Stimulated activated naive CD4-positive, alpha-beta T cell treated with Interleukin-2 at 50 U/mL for 16 hours (primary cell): ENCODE measurements at regions not wholly inside any gene's neighbourhood (a gene's known extent, or its start where the extent isn't known, plus 50 kb on each side); places are given as distances from the start of the nearest gene placed in this dataset.

Source experiments
- DNase-seq: peaks from one replicate; lab custom pipeline; 2025; lab: John Stamatoyannopoulos, UW

DNA sequence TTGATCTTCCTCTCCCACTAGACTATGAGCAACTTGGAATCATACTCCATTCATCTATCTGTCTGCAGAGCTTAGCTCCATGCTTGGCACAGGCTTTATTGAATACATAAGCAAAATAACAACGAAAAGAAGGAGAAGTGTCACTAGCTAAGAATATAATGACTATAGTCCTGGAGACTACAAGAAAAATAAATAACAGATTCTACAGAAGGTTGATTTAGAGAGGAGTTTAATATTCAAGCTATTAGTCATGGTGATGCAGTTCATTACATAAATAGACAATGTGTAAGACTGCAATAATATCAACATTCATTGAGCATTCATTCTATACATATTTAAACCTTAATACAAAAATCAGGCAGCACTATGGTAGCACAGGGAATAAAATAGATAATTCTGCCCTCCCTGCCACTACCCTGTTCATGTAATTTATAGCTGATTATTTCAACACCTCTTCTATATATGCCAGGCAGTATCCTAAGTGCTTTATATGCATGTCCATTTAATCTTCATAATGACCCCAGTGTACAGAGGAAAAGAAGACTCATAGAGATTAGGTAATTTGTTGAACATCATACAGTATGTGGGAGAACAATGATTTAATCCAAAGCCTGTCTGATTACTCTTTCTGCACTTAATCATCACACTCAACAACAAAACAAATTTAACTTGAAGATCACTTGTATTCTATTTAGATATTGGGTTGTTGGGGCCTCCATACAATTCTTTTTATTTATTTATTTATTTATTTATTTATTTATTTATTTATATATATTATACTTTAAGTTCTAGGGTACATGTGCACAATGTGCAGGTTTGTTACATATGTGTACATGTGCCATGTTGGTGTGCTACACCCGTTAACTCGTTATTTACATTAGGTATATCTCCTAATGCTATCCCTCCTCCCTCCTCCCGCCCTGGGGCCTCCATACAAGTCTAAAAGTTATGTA lies 165.3 kb downstream of the RNF152 start:
- no peak for DNase-seq

DNA sequence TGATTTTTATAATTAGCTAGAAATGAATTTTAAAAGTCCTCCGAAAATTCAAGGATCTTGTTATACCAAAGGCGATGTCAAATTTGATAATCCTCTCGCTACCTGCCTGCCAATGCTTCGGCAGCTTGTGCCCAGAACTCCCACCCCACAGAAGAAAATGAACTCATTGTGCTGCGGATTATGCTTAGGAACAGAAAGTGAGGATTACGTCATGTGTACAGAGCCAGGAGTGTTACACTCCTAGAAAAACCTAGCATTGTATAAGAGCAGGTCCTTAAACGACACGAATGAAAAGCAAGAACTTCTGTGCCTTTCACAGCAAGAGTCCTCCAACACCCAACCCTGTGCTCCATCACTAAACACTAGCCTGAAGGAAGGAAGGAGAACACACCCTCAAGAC lies 168.3 kb downstream of the RNF152 start:
- DNase-seq = no peak

DNA sequence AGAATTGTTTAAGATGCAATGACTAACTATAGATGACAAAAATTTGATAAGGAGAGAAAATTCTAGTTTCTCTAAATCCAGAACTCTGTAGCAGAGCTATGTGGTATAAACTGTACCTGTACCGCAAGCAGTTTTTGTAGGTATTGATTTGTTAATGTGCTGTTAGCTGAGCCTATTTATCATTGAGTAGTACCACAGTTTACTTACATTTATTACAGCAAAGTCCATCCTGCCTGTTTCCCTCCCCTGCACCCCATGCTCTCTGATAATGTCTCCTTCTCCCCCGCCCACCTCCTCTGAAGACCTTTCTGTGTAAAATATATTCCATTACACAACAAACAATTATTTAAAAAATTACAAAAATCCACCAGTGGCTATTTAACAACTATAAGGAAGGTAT lies 170.6 kb downstream of the RNF152 start:
- DNase-seq = no peak

DNA sequence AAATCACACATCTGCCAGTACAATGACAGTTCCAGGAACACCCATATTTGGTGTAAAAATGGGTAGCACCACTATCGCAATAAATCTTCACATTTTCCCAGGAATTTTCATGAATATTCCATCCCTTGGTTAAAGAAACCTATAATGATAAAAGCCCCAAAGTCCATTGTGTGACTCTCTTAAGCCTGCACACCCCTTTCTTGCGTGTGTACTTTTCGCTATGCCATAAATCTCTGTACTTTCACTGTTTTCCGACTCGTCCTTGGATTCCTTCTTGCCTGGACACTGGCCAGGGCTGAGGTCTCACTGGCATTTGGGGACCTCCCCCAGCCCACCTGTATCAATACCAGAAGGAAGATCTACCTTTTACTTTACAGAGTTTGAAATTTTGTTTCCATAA lies 172.3 kb downstream of the RNF152 start:
- no peak for DNase-seq

DNA sequence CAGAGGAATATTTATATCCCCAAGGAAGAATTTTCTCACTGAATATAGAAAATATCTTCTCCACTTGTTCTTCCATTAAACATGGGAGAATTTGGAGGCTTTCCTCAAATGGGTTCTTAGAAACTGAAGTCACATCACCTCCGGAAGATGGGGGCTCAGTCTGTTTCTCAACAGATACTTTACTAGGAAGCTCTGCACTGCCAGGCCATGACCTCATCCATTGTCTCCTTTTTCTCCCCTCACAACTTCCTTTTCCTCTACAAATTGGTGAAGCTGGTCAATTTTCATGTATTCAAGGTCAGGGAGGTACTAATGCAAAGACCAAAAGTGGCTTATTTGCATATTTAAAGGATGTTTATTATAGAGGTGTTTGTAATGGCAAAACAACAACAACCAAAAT lies 173.1 kb downstream of the RNF152 start:
- no peak for DNase-seq

DNA sequence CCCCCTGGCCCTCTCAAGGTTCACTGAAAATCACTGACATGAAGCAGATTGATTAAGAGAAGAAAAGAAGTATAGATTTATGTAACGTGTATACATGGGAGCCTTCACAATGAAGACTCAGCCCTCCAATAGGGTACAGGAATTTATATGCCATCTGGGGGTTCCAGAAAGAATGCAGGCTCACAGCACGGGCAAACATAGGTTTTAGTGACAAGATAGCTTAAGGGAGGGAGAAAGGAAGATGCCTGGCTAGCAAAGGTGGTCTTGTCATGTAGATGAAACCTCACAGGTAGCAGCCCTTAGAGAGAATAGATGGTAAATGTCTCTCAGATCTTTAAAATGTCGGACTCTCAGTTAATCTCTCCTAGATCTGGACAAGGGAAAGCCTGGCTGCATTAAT lies 173.9 kb downstream of the RNF152 start:
- DNase-seq = no peak

DNA sequence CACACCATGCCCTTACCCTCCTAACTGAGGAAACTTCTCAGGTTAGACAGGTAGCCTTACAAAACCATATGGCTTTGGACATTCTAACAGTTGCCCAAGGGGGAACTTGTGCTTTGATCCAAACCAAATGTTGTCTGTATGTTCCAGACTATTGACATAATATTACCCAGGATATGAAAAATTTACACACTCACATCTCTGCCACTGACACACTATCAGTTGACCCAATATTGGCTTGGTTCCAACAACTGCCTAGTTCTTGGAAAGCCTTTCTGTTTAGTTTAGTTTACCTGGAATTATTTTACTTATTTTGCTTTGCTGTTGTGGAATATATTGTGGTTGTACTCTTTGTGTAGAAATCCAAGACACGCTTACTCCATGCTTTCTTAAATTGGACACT lies 178.4 kb downstream of the RNF152 start:
- DNase-seq = no peak

DNA sequence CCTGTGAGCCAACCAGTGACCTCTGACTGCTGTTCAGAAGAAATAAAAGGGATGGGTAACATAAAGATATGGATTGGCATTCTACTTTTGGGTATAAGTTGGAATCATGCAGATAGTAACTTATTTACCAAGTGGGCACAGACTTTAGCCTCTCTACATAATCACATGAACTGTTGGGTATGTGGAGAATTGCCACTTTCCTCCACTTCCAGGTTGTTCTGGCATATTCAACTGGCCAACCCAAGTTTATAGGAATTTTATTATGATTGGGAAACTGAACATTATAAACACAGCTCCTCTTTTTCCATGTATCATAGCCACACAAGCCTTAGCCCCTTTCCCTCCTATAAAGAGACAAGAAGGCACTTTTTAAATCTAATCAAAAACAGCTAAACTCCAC lies 179.3 kb downstream of the RNF152 start:
- no peak for DNase-seq

DNA sequence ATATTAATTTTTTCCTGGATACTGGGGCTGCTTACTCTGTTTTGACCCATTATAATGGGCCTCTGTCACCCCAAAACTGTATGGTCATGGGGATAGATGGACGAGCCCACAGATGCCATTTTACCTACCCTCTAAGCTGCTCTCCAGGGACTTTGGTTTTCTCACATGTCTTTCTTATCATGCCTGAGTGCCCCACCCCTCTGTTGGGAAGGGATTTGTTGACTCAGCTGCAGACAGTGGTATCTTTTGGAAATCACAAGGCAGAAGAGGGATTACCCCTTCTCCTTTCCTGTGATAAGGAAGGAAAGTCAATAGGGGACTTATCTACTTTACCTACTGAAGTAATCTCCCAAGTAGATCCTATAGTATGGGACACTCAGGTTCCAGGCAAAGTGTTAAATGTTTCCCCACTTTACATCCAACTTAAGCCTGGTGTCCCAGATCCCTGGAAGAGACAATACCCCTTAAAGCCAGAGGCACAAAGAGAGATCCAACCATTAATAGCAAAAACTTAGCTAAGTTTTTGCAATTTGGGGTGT lies 182.7 kb downstream of the RNF152 start:
- no peak for DNase-seq

DNA sequence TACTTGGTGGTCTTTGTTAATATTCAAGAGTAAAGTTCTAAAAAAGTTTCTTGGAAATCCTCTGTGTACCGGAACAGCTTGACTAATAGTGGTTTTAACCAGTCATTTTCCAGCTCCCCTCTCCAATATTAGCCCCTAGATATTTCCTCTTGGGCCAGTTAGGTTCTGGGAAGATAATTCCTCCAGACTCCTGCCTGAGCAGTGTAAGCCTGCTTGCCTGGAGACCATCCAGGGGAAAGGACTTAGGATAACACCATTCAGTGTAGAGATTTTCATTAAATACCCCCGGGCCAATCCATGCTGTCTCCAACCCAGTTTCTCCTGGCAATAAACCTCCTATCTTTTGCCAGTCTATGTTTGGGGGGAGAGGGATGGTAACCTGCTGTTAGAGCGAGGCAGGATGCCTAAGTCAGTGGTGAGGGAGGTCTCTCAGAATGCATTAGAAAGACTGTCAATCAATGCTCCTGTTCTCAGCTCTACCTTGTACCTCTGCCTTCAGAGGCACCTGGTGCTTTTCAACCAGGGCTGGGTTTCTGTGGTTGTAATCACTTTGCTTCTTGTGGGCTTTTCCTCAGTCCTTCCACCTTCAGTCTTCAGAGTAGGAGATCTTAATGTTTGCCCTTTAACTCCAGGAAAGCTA lies 186.4 kb downstream of the RNF152 start:
- no peak for DNase-seq

DNA sequence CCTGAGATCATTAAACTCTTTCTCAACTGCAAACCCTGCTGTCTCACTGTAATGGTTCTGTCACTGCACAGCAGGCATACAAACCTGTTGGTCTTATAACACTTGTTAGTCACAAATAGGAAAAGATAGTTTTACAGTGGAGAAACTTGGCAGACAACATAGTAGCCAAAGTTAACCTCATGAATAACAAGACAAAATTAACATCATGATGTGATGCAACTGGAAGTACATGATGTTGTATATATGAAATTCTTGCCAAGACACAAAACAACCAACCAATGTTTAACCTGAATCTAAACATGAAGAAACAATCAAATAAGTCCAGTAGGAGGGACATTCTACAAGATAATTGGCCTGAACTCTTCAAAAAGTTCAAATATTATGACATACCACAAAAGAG lies 189.3 kb downstream of the RNF152 start:
- DNase-seq = no peak

DNA sequence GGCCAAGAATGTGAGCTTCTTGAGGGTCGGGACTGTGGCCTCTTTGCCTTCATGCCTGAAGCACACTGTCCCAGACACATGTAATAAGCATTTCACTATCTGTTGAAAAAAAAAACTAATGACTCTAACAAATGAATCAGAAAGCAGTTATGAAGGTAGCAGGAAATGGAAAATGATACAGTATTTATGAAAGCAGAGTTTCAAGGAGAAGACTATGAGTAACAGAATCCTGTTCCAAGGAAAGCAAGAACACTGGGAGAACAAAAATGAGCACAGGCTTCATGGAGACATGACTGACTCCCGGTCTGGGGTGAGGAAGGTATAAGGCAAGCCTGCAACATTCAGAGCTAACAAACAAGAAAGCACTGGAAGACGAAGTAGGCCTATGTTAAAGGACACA lies 190.8 kb downstream of the RNF152 start:
- DNase-seq = no peak

DNA sequence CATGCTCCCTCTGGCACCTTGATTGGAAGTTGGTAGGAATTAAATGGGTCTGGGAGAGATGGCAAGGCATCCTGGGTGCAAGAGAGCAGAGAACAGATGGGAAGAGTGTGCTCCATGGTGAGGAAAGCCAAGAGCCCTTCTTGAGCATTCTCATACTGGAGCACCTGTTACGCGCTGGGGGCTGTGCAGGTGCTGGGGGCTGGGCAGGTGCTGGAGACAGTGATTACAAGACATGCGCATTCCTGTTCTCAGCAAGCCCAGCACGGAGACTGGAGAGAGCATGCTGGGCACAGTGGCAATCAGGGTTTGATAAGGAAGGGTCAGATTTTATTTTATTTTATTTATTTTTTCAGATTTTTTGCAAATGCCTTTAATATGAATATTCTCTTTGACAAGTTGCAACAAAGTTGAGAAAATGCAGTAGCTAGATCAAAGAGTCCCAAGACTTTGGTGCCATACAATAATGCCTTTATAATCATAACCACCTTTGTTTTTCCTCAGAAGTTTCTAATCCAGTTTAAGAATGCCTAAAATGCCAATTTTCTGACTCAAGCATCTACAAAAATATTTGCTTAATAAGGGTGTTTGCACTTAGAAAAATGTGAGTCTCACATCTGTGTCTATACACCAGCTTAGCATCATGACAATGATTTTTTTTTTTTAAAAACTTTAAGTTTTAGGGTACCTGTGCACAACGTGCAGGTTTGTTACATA lies 193.3 kb downstream of the RNF152 start:
- DNase-seq = no peak

DNA sequence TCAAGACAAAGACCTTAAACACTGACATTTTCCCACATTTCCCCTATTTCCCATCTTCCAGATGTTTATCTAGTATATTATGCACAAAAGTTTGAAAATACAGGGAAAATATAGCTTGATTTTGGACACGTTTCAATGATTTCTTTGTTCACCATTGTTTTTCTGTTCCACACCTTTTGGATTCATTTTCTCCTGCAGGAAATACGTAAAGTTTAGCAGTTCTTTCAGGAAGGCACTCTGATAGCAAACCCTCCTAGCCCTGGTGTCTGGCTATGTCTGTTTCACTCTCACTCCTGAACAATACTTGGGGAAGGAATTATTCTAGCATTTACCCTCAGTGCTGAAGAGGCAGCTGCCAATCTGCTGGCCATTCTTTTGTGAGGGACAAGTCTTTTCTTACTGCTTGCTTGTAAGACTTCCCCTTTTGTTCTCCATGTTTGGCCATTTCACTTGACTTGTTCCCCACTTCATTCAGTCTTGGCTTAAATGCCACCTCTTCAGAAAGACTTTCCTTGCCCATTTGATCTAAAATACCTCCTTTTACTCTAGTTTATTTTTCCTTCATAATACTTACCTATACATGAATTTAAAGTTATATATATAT lies 195.4 kb downstream of the RNF152 start:
- DNase-seq = no peak

DNA sequence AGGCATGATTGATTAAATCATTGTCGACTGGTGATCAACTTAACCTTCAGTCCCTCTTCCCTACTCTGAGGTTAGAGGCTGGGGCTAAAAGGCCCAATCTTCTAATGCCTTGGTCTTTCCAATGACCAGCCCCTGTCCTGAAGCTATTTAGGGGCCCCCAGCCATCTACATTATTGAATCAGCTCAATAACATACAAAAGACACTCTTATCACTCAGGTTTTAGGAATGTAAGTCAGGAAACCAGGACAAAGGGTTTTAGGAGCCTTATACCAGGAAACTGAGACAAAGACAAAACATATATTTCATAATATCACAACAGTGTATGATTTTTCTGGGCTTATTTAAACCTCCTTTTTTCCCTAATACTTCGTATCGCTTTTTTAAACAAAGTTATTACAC lies 198.6 kb downstream of the RNF152 start:
- no peak for DNase-seq

DNA sequence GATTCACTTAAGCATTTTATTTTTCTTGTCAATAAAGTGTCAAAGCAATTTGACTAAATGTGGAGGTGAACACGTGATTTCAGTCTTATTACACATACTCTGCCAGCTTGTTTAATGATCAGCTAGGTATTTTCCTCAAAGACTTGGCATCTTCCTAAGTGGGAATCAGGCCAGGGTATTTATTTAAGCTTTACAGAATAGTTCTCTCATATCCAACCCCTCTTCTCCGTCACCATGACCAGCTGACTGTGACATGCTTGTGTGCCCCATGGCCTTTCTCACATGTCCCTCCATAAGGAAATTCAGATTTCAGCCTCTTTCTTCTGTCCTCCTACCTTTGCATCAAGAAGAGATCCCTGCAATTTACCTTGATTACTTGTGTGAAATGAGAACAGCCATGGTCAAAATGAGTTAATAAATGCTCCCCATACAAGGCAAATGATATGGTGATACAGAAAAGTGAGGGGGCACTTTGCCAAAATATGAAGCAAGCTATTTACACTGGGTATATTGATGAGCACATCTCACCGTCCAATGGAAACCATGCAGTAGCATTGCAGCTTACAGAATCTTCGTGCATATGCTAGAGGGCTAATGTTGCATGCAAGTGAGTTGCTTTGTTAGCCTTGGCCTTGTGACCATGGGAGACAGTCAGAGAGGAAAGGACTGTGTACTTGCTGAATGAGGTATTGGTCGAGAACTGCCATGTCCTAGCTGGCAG lies 202.2 kb downstream of the RNF152 start:
- DNase-seq = no peak

DNA sequence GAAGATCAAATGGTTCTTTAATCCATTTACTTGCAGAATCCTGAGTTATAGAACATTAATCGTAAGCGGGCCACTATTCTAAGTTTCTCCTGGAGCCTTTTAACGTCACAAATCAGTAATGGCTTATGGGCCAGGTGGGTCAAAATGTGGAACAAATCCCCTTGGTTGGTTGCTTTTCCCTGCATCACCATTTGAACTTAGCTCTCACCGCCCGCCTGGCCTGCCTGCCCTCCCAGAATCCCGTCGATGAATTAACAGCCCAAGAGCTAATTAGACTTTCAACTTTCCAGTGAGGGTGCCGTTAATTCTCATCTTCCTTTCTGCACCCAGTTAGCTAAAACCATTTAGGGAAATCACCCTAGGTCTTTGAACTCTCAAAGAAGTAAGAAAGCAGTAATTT lies 205.5 kb downstream of the RNF152 start:
- no peak for DNase-seq

DNA sequence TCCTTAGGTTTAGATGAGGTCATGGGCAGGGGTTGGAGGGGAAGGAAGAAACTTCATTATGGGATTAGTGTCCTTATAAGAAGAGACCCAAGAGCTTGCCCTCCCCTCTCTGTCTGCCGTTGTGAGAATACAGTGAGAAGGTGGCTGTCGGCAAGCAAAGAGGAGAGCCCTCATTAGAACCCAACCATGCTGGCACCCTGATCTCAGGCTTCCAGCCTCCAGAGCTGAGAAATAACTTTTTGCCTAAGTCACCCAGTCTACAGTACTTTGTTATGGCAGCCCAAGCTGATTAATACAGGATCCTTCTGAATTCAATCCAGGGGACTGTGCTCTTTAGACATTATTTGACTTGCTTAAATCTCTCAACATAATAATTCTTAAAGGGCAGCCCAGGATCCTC lies 209.0 kb downstream of the RNF152 start:
- no peak for DNase-seq

DNA sequence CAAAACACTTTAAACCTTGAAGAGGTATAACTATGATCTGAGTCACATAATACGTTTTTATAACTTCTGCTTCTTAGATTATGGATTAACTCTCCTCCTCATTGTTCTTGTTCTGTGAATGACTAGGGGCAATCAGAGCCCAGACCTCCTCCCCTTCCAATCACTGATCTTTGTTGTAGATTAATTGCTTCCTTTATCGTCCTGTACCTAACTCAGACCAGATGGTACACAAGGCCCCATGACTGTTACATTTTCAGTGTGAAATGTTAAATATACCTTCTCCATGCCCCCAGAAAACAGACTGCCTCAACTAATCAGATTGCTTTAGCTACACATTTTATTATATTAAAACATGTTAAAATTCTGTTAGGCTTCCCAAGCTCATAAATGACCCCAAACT lies 211.7 kb downstream of the RNF152 start:
- no peak for DNase-seq

DNA sequence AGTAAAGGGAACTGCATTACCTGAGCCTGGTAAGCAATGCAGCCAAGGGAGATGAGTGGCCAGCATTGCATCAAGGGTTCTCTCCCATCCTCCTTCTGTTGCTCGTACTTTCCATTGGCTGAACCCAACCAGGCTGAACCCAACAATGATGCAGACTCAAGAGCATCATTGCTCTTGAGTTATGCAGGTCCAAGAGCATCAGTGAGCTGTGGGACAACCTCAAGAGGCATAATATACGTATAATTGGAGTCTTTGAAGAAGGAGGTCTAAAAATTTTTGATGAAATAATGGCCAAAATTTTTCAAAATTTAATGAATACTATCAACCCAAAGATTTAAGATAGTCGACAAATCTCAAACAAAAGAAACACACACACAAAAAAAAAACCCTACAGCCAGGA lies 213.0 kb downstream of the RNF152 start:
- no peak for DNase-seq

DNA sequence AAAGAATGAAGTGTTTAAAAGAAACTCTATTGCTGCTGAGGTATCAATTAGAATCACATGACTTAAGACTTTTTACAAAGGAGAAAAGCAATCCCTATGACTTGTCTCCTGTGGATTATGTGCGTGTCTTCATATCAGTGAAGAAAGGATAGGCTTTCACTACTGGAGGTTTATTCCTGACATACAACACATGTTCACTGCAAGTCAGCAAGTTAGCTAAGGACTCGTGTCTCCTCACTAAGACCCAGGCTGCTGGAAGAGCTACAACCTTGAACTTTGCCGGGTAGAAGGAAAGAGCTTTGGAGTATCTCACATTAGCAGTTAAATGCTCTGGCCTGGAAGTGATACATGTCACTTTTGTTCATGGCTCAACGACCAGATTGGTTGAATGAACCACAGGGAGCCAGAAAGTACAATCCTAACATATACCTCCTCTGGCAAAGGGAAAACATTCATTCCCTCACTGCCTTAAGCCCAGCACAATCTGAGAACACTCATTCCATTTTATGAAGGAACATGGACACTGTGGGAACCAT lies 215.3 kb downstream of the RNF152 start:
- DNase-seq = no peak
